HG03469 (cell line): ENCODE measurements at regions not wholly inside any gene's neighbourhood (a gene's known extent, or its start where the extent isn't known, plus 50 kb on each side); places are given as distances from the start of the nearest gene placed in this dataset.

ENCODE experiments used
- ATAC-seq: cut with Tn5 transposase; IDR thresholded peaks from one replicate; pipeline ENCODE4 v1.9.1; 2021; ENCODE audit warnings: mild to moderate bottlenecking, moderate library complexity, moderate number of reproducible peaks; ENCODE audit not compliant: unreplicated experiment

DNA sequence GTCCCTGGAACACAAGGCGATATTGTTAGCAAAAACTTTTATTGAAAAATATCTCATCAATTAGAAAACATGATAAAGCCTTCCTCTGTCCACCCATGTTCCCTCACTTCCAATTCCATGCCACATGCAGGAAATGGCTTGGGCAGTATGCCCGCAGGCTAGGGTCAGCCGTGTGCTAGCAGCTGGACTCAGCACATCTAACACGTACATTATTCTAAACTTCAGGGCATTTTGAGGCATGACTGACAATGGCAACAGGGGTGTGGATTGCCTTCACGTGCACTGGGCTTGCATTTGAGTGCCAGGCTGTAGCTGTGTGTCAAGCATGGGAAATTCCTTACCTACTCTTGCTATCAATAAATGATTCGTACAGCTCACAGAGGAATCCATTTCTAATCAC is 642.1 kb downstream of the INHBA start:
- ATAC-seq: no peak

DNA sequence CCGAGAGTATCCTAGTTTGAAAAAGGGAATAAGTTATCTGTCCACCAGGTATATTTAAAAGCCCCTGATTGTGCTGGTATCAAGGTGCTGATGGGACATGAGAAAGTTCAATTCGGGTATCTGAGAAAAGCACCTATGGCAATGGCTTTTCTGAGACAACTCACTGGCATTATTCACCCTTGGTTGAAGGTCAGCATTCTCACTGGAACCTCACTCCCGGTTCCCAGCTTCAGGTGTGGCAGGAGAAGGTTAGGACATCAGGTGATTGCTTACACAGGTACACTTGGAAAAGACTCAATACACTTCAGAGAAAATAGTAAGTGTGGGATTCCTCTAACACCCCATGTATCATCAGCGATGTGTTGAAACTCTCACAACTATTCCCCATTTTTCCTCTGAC is 643.1 kb downstream of the INHBA start:
- ATAC-seq: no peak

DNA sequence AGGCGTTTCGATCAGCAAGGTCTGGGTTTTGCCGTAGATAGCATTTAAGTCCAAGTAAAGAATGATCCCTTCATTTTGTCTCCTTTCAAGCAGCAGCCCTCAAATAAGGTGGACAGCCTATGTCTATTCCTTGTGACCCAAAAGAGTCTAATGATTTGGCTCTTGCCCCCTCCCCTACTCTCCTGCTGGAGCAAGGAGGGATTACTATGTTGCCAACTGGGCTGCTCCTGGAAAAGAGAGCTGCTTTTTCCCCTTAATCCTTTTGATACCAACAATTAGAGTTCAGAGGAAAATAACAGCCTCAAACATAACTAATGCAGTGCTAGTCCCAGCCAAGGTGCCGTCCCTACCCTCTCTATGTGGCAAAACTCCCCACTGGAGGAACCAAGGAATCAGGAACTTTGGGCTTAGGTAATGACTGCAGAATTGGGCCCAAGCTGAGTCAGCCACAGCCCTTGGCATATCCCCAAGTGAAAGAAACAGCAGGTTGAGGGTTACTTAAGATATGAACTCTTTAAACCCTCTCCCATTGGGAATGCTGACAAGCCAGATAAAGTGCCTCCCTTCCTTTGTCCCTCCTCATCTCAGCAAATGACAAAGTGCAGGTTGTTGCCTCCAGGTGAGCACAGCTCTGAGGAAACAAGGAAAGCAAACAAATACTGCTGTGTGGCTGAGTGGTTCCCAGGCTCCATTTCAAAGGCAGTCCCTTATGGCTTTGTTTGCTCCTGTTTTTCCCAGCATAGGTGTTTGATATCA is 643.7 kb downstream of the INHBA start:
- no peak for ATAC-seq

DNA sequence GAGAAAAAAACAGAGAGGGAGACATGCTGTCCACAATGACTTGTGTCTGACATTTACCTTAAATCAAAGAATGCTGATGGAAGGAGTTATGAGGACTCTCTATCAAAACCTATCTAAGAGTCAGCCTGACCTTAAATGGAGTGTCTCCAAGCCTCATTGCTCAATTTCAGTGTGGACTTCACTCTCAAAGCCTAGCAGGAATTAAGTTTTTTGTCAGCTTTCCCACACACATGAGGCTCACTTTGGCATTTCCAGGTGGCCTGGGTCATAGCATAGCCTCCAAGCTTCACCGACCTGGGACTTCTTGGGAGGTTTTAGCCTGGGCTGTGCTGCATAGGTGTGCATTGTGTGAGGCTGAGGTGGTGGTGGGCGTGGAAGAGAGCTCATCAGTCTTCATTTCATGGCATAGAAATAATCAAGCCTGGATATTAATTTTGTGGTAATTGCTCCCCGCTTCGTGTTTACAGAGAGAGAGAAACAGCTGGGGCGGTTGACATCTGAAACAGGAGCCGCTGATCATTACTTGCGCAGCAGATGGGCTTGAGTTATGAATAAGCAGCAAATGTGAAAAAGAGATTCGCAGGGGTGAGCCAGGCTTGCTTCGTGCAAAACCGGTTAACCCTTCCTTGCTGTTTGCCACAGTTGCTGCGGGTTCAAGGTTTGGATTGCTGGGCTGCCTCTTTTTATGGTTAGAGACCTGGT is 647.8 kb downstream of the INHBA start:
- ATAC-seq: no peak

DNA sequence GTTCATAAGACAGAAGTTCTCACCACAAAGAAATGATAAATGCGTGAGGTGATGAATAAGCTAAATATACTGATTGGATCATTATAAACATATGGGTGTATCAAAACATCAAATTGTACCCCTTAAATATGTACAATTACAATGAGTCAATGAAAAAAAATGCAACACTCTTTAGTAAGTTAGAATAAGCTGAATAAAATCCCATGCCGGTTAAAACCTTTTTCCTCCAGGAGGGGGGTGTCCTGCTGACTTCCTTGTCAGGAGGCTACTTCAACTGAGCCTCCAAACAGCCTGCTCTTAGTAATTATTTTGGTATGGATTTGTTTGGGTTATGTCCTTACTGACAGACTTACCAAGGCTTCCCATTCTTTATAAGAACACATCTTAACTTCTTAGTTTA is 649.1 kb downstream of the INHBA start:
- no peak for ATAC-seq

DNA sequence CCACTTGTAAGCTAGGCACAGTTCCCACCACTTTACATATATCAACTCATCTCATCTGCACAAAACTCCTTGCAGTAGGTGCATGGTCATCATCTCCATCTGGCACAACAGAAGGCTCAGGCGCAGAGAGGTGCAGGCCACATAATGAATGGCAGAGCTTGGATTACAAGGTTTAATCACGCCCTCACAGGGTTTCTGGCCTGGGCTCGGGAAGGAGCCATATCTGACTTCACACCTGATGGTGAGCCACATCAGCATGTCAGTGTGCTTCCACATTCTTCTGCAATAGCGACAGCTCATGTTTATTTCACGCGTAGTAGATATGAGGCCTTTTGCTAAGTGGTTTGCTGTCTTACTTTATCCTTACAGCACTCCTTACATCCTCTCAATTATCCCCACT is 650.2 kb downstream of the INHBA start:
- no peak for ATAC-seq

DNA sequence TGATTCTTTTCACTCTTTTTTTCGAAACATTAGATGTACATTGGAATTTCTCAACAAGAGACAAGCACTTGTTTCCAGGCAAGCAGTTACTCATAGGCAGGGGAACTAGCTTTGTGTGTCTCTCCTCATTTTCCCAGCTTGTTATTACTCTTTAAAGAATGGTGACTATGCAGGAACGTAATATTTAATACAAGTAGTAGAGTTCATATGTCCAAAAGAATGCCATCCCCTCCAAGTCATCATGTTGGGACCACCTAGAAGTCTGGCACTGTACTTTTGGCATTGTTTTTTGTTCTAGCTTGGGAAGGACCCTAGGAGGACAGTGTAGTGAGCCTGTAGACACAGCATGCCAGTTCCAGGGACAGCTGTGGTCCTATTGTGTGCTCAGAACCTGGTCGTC is 650.7 kb downstream of the INHBA start:
- no peak for ATAC-seq

DNA sequence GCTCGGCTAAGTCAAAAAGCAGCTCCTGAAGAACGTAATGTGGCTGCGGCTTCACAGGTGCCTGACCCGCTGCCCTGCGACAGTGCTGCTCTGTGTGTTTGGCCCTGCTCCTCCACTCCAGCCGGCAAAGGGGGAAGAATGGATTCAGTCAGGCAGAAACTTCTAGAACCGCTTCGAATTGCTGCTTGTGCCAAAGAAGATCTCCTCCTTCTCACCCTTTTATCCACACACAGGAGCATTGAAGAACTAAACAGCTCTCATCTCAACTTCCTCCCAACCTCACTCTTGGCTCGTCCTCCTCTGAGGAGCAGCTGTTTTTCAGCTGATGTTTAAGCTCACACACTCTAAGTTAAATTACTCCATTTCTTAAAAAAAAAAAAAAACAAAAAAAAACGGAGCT is 651.4 kb downstream of the INHBA start:
- ATAC-seq: no peak

DNA sequence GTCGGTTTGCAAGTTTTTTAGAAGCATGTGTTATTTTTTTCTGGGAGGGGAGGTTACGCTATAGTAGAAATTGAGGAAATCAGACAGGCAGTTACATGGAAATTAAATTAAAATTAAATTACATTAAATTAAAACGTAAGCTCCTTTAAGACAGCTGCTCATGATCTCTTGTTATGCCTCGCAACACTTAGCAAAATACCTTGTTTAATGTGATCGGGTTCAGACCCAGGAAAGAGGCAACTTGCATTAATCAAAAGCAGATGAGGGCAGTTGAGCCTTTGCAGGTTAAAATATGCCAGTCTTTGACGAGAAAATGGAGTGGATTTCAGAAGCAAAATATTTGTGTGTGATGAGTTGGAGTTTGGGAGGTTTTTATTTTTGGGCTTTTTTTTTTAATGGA is 651.8 kb downstream of the INHBA start:
- ATAC-seq: no peak

DNA sequence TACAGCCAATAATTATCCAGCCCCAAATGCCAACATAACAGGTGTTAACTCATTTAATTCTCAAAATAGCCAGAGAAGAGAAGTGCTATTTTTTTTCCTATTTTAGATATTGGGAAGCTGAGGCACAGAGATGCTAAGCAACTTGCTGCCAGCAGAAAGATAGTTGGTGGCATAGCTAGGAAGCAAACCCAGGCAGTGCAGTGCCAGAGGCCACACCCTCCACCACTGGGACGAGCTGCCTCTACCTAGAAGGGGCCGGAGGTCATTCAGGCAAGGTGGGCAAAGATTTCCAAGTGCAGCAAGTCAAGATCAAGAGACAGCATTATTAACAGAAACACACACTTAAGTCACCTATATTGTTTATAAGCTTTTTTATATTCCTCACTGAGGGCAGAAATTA is 654.1 kb downstream of the INHBA start:
- ATAC-seq: no peak

DNA sequence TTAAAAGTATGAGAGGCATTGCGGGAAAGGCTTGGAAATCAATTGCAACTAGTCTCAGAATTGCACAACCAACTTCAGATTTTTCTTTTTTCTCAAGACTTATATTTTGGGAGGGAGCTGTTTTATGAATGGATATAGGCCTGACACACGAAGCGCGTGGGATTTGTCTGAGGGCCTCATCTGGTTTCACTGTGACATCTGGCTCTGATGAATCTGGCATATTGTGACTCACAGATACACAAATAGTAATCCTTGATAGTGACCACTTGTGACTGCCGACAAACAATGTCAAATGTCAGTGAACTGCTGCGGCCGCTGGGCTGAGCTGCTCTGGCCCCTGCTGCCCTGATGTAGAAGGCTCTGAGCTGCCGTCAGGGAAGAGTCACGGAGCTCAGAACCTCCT is 655.1 kb downstream of the INHBA start:
- no peak for ATAC-seq

DNA sequence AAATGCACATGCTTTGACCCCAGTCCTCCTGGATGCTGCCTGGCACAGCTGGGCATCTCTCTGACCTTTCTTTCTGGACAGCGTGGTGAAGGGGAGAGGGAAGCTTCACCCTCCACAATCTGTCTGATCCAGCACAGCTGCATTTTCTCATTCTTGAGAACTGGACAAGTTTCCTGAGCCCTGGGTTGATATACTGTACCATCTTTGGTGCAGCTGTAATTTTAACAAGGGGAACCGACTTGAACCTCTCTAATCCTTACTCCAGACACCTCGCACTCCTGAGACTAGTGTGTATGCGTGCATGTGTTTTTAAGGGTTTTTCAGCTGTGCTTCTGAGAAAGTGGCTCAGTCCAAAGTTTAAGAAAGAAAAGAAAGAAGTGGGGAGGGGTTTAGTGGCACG is 655.7 kb downstream of the INHBA start:
- no peak for ATAC-seq

DNA sequence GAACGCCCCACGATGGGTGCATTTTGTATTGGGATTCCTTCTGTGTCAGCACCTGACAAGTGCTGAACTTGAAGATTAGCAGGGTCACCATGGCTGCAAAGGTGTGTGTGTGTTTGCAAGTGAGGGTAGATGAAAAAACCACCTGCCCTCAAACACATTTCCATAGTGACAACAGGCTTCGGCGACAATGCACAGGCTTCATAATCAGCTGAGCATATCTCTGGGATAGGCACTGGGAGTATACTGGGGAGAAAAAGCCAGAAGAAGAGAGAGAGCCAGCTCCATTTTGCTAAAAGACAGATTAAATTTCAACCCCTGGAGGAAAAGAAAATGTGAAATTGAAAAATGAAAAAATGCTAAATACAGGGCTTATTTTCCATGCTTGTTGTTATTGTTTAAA is 656.1 kb downstream of the INHBA start:
- ATAC-seq: no peak

DNA sequence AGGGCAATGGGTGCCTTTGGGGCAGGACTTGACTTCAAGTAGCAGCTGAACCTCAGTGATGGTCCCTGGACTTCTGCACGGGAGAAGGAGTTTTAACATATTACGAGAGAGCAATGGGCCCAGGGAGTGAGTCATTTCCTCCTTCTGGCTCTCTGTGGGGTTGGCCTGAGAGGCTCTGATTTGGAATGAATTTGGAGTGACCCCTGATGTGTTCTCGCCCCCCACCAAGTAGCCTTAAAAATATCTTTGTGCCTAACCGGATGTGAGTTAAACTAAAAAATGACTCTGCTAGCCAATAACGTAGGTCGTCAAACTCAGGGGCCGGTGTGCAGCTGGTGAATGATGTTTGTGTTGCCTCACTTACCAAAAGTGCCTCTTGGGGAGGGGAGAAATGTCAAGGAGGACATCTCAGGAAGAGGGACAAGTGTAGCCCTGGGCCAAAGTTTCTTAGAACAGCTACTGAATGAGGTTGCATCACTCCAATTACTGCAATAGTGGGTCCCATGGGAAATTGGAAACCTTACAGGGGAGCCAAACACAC is 656.6 kb downstream of the INHBA start:
- no peak for ATAC-seq

DNA sequence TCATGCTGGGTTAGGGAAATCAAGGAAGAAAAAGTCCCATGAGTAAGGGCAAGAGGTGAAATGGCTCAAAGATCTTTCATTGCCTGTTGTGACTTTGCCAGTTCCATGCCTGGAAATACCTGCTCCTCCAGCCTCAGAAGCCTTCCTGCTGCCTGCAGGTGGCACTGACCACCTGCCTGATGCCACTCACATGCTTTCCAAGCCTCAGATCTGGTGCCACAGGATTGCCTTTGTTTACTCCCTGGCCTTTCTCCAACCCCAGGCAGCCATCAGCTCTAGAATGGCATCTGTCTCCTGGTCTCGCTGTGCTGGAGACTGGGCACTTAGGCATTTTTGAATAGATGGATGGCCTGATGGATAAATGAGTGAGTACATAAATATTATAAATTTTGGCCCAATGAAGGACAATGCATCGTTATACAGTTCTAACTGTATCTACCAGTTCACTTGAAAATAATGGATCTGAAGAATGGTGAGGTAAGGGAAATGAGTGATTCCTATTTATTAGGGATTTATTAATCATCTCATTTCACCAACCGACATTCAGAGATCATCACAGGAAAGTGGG is 657.2 kb downstream of the INHBA start:
- no peak for ATAC-seq

DNA sequence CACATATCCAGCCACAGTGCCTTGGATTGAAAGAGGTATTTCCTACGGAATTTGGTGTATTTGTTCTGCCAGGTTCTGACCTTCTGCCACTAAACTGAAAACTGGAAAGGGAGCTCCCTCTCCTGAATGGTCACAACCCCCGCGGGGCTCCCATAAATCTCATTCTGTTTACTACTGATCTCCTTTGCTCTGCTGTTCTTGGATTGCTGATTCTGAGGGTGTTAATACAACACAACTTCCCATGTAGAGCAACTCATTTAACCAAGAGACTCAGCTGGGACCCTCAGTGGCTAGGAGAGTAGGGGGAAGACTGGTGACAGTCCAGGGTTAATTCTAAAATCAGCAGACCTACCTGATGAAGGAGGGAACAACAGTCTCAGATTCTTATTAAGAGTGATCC is 662.9 kb downstream of the INHBA start:
- ATAC-seq: no peak

DNA sequence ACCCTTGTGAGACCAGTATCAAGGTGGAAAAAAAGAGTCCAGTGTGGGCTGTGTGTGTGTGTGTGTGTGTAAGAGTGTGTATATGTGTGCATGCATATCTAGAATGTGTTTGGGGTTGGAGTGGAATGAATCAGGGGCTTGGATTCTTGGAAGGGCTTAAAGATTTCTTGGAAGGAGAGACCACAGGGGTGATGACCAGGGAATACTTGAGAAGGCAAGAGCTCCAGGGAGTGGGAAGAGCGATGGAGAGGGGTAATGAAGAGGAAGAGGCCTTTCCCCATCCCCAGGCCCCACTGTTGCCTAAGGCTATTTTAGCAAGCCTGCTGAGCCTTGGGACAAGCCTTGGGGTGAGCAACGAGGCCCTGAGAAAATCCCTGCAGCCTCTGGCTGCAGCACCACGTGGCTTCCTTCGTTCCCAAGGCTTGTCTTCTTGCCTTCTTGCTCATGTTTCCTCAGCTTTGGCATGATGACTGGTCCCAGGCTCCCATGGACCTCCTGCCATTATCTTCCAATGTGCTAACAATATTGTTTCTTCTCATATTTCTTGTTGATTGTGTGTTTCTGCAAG is 663.4 kb downstream of the INHBA start:
- ATAC-seq: no peak

DNA sequence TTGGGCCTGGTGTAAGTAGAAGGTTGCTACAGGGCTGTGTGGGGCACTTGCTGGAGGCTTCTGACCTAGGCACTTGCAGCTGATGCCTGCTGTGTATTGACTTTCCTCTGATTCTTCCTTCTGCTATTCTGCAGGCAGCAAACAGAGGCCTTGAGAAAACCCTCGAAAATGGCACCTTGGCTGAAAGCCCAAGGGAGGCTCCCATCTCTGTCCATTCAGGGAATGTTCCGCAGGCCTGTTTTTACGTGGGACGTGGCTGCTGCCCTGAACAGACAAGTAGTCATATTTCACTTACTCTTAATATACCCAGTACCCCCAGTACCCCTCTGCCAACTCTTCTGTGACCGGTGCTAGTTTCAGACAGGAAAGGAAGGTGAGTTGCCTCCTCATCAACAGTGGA is 664.7 kb downstream of the INHBA start:
- no peak for ATAC-seq

DNA sequence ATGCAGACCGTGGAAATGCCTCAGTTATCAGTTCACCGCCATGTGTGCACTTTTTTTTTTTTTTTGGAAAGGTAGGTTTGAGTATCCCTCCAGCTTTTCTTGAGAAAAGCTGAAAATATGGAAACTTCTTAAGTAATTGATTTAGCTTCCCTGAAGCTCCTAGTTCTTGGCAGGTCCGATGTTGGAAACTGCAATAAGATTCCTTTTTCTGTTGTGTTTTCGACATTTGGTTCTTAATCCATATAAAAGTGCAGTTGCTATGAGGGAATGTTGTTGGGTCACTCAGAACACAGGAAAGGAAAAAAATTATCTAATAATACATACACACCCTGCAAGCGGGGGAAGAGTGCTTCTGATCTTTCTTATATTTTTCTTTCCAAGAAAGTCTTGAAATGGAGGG is 665.2 kb downstream of the INHBA start:
- ATAC-seq: no peak

DNA sequence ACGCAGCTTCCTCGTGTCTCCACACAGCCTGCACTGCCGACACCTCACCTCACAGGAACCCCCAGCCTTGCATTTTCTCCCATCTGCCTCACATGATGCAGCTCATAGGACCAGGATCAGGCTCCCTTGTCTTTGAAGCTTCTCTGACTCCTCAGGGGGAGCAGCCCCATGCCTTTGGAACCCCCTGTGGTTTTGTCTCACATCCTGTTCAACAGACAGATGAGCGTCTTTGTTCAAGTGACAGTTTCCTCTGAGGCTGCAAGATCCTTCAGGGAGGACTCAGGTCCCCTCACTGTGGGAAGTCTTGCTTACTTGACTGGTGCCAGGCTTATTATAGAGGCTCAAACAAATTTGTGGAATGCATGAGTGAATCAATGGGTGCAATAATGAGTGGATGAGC is 667.1 kb downstream of the INHBA start:
- no peak for ATAC-seq

DNA sequence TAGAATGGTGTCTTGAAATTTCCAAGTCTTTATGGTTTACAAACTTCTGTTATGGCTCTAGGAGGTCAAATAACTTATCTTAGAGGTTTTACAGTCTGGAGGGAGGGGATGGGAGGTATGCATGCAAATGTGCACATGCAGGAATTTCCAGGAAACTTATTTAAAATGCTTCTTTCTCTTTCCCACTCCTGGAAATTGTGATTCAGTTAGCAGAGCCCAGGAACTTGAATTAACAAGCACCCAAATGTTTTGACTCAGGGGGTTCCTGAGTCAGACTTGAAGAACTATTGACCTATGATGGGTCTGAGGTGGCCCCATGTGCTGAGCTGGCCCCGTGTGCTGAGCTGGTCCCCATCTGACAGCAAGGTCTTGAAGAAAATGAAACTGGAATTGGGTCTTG is 669.4 kb downstream of the INHBA start:
- ATAC-seq: no peak

DNA sequence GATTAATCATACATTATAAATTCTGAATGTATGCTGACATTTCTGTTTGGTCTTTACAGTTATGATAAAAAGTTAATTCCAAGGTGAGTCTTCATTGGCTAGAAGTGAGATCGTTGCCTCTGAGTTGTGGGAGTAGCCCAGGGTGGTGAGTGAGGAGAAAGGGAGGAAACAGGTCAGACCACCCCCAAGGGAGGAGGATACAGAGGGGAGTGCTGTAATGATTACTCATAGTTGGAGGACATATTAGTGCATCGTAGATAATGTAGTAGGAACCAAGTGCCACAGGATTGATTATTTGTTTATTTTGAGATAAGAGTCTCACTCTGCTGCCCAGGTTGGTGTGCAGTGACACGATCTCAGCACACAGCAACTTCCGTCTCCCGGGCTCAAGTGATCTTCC is 672.2 kb downstream of the INHBA start:
- ATAC-seq: no peak
